Epithelial cell of esophagus (primary cell): ENCODE measurements at regions not wholly inside any gene's neighbourhood (a gene's known extent, or its start where the extent isn't known, plus 50 kb on each side); places are given as distances from the start of the nearest gene placed in this dataset.

Experiments
- DNase-seq: peaks from one replicate; pipeline ENCODE4 v3.0.0; 2010; ENCODE audit warnings: low read depth
- H3K4me3 ChIP-seq: 2 replicates; pipeline ENCODE4 v1.5.1; 2011; ENCODE audit warnings: mild to moderate bottlenecking, low read length, control low read depth
- TF ChIP-seq, protein P1 (sequence below): IDR thresholded peaks from 2 replicates; pipeline ENCODE4 v1.5.1; 2011; ENCODE audit warnings: low read depth, mild to moderate bottlenecking, low read length, control low read depth, inconsistent platforms; ENCODE audit not compliant: insufficient read depth; ENCODE audit errors: missing control alignments

DNA sequence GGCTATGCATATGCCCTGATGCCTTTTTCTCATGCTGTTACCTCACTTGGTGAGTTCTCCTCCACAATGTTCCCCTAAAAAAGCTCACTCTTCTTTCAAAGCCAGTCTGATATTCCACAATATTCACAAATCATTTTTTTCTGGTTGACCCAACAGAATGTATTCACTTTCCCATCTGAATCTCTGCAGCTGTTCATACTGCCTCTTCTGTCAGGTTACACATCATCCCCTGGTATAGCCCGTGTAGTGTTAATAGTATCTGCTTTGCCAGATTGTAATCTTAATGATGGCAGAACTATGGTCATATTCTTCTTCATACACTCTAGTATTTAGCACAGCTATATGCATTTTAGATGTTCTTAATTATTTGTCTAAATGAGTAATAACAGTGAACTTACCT lies 544.3 kb downstream of the EFNB2 start:
- DNase-seq, result no peak
- H3K4me3 ChIP-seq, result no peak overlapping the region
- TF ChIP-seq, protein P1, sequence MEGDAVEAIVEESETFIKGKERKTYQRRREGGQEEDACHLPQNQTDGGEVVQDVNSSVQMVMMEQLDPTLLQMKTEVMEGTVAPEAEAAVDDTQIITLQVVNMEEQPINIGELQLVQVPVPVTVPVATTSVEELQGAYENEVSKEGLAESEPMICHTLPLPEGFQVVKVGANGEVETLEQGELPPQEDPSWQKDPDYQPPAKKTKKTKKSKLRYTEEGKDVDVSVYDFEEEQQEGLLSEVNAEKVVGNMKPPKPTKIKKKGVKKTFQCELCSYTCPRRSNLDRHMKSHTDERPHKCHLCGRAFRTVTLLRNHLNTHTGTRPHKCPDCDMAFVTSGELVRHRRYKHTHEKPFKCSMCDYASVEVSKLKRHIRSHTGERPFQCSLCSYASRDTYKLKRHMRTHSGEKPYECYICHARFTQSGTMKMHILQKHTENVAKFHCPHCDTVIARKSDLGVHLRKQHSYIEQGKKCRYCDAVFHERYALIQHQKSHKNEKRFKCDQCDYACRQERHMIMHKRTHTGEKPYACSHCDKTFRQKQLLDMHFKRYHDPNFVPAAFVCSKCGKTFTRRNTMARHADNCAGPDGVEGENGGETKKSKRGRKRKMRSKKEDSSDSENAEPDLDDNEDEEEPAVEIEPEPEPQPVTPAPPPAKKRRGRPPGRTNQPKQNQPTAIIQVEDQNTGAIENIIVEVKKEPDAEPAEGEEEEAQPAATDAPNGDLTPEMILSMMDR, result no peak

DNA sequence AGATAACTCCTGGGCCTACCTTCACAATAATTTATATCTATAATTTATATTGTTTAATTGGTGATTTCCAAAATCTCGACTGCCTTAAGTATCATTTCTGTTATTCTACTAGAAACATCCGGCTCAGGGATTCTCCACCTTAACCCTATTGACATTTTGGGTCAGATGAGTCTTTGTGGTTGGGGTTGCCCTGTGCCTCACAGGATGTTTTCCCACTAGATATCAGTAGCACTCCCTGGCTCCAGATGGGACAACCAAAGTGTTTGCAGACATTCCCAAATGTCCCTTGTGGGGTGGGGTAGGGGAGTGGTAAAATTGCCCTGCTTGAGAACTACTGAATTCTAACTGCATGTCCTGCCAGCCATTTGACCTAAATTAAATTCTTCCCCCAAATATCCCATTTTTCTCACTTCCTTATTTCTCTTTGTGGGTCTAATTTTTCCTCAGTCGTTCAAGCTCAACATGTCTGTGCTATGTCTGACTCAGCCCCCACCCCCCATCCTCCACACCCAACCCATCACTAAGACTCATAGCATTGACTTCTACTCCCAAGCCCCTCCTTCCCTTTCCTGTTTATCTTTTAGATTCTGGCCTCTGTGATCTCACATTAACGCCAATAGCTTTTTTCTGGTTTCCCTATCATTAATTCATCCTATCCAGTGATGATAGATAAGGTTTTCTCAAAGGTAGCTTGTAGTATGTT lies 545.1 kb downstream of the EFNB2 start:
- H3K4me3 ChIP-seq, result no peak overlapping the region
- DNase-seq, result peak; percentile 95
- TF ChIP-seq, protein P1, result no peak

DNA sequence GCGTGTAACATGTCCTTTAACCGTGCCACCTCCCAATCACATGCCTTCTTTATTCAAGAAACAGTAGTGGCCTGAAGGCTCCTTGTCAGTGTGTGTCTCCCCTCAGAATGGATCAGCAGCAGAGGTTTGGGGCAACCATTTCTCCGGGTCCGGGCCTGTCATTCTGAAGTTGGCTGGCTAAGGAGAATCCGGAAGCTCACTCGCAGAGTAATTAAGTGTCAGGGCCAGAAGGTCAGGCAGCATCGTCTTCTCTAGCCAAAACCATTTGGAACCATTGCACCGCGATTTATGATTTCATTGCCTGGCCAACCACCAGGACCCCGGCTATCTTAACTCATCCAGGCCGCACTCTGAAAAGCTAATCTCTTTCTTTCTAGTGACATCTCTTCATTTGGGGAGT lies 550.8 kb downstream of the EFNB2 start:
- DNase-seq, result no peak
- H3K4me3 ChIP-seq, result no peak overlapping the region
- TF ChIP-seq, protein P1, result no peak

DNA sequence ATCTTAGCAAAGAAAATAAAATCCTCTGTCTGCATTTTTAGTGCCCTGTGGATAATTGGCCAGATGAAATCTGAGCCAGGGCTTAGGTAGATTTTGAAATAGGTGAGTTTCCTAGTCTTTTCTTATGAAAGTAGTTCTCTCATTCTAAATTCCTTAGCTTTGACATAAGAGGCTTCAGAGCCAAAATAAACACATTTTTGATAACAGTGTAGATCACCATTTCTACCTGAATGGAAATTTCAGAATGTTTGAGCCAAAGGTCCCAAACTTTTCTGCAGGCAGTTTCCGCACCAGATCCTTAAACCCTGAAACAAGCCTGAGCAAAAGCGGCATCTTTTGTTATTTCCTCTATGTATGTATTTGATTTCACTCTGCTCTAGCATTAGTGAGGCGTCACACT lies 551.2 kb downstream of the EFNB2 start:
- peak; percentile 81 for DNase-seq
- TF ChIP-seq, protein P1, result no peak
- no peak overlapping the region for H3K4me3 ChIP-seq

DNA sequence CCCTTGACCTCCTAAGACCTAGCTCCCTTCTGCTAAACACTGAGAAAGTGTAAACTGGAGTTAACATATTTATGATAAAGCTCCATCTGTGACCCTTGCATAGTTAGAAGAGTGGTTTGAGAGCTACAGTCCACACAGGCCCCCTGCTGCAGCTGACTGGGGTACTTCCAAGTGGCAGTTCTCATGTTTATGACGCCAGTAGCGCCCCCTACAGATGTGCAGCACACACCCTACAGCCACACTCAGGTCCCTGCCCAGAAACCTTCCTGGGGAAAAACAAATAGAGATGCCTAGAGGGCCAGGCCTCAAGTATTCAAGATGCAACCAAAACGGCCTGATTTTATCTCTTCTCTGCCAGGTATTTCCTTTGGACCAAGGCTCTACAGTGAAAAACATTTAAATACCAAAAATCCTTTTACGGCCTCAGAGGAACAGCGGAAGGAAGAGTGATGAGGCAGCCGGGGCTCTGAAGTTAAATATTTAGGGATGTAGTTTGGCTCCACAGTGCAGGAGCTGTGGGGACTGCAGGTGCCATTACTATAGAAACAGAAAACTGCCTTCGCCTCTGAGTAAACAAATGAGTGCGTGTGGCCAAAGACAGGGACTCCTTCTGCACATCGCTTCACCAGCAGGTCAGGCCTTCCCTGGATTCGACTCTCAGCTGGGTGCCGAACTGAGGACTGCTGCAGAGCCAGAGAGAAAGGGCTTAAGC lies 553.1 kb downstream of the EFNB2 start:
- no peak overlapping the region for H3K4me3 ChIP-seq
- TF ChIP-seq, protein P1, result no peak
- no peak for DNase-seq

DNA sequence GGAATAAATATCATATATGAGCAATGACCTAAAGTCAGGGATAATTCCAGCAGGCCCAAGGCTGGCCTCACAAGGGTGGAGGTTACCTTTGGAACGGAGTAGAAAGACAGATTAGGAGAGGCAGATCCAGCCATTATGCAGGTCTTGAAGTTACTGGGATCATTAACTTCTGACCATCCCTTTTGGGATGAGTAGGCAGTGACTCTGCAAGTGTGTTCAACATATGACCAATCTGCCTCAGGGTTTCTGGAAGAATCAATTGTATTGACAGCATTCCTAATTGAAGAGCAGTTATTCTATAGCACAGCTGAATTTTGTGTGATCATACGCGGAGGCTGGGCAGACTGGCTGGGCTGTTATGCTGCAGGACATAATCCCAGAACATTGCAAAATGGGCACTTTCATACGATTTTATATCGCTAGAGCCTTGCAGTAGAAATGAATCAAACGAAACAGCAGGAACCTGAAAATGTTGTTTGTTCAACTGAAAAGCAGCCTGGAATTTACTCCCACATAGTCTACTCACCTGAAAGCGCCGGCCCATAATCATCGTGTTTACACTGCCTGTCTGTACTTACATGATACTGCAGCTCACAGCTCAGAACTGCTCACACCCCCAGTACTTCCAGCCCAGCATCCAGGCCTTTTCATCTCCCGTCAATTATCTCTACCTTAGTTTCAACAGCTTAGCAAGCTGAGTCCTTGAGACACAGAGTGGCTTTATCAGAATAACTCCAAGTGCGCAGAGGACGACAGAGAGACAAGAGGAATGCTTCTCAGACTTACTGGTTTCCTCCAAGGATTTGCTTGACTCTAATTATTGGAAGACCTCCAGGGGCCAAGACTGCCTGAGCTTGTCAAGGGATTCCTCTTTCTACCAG lies 556.1 kb downstream of the EFNB2 start:
- H3K4me3 ChIP-seq, result peak overlapping the region; percentile 10
- peak; percentile 92 for DNase-seq
- TF ChIP-seq, protein P1, result peak; percentile 3
